ENCODE measurements at regions not wholly inside any gene's neighbourhood (a gene's known extent, or its start where the extent isn't known, plus 50 kb on each side); places are given as distances from the start of the nearest gene placed in this dataset.
A peak's percentile ranks its signal among the peaks of the same experiment; 100 is the strongest.

GRCh38 chr1:38559446-38560165 is 300.0 kb downstream of the RRAGC start:
- no peak for DNase-seq (ENCODE audit: low spot score)
- Histone ChIP-seq H3K27me3 (replicated peaks; ENCODE audit: insufficient read depth) (no peaks in the 10 kb centered on the region), H3K27ac (no peak overlapping the region), H3K4me3 (peak overlapping the region; percentile 67), H3K4me1 (ENCODE audit: control insufficient read depth in 1 of 2, low read depth in 2 of 2) (peaks cover 6 to 10% of the 10 kb centered on the region in 2 donors), H3K9me3 (no peaks in the 10 kb centered on the region), H3K36me3 (no peaks in the 10 kb centered on the region)
- no peak for TF ChIP-seq CTCF (IDR thresholded peaks at IDR 0.05)
- no peak for ATAC-seq (ENCODE audit: insufficient number of reproducible peaks, low FRiP score, low read depth)

DNA sequence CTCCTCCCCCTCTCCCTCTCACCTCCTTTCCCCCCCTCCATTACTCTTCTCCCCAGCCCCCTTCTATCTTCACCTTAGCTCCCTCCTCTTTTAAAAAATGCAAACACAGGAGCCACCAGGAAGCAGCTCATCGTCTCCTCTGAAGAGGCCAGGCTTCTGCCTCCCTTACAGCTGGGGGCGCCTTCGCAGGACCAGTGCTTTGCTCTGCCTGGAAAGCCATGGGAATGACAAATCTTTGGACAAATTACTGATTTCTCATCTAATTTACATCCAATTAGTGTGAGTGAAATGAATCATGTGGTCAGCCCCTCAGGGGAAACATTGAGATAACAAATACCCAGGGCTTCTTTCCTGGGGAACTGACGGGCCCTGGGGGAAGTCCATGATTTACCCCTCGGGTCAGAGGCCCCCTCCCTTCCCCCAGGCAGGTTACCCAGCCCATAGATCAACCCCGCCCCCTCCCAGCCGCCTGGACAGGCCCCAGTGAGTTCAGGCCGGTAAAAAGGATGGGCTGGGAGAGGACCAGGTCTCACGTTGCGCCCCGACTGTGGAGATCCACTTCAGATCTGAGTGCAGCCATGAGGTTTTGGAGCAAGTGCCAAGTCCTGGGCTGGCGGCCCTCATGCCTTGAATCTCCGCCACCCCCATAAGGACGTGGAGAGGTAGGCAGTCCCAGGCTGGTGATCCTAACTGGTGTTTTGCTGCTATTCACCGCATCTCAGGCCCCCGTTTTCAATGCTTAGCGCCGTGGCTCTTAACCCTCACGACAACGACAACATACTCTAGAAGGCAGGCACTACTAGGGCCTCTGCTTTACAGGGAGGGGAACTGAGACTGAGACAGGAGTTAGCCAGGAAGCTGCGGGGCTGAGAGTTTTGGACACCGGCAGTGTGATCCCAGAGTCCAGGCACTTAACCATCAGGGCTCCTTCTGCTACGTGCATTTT is 300.8 kb downstream of the RRAGC start:
- peaks cover 6 to 10% of the 10 kb centered on the region in 2 donors for H3K4me1 ChIP-seq (ENCODE audit: control insufficient read depth in 1 of 2, low read depth in 2 of 2)
- H3K36me3 ChIP-seq, result no peaks in the 10 kb centered on the region
- ATAC-seq (ENCODE audit: insufficient number of reproducible peaks, low FRiP score, low read depth), result no peak
- H3K9me3 ChIP-seq, result no peaks in the 10 kb centered on the region
- no peaks in the 10 kb centered on the region for H3K27me3 ChIP-seq (replicated peaks; ENCODE audit: insufficient read depth)
- H3K4me3 ChIP-seq, result peak overlapping the region; percentile 67
- no peak overlapping the region for H3K27ac ChIP-seq
- TF ChIP-seq CTCF (IDR thresholded peaks at IDR 0.05), result no peak
- DNase-seq (ENCODE audit: low spot score), result no peak

DNA sequence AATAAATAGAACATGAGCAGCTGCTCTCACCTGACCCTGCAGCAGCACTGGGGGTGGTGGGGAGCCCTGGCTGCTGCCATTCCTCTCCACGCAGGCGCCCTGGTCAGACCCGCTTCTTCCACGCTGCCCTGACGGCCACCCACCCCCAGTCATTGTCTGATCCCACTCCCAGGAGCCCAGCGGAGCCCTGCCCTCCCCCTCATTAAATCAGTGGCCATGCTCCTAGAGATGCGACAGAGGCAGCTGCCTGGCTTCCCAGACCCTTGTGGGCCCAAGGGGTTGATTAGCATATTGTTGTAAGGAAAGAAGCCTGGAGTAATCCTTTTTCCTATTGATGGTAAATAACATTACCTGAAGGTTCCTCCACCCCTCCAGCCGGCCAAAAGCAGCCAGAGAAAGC is 301.5 kb downstream of the RRAGC start:
- no peaks in the 10 kb centered on the region for H3K36me3 ChIP-seq
- no peak for ATAC-seq (ENCODE audit: insufficient number of reproducible peaks, low FRiP score, low read depth)

GRCh38 chr1:38555594-38555993 is 304.0 kb downstream of the RRAGC start:
- Histone ChIP-seq H3K27ac (no peak overlapping the region), H3K27me3 (replicated peaks; ENCODE audit: insufficient read depth) (no peaks in the 10 kb centered on the region), H3K36me3 (no peaks in the 10 kb centered on the region), H3K4me1 (ENCODE audit: control insufficient read depth in 1 of 2, low read depth in 2 of 2) (peaks cover 6 to 8% of the 10 kb centered on the region in 2 donors), H3K4me3 (no peak overlapping the region), H3K9me3 (no peaks in the 10 kb centered on the region)
- DNase-seq (ENCODE audit: low spot score), result no peak
- no peak for TF ChIP-seq CTCF (IDR thresholded peaks at IDR 0.05)
- no peak for ATAC-seq (ENCODE audit: insufficient number of reproducible peaks, low FRiP score, low read depth)

More for the DNA sequence above, 301.5 kb downstream of the RRAGC start:
- Histone ChIP-seq H3K4me1 (ENCODE audit: control insufficient read depth in 1 of 2, low read depth in 2 of 2) (peaks cover 6 to 10% of the 10 kb centered on the region in 2 donors), H3K4me3 (no peak overlapping the region), H3K27ac (no peak overlapping the region), H3K27me3 (replicated peaks; ENCODE audit: insufficient read depth) (no peaks in the 10 kb centered on the region), H3K9me3 (no peaks in the 10 kb centered on the region)
- DNase-seq (ENCODE audit: low spot score), result no peak
- no peak for TF ChIP-seq CTCF (IDR thresholded peaks at IDR 0.05)

DNA sequence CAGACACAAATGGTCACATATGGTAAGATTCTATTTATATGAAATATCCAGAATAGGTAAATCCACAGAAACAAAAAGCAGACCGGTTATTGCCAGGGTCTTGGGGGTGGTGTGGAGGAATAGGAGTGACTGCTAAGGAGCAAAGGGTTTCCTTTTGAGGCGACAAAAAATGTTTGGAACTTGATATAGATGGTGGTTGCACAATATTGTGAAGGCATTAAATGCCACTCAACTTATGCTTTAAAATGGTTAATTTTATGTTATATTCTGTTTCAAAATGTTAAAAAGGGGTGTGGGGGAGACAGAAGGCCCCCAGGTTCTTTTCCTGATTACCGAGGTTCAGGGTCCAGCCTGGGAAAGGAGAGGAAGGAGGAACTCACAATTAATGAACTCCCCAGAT is 304.4 kb downstream of the RRAGC start:
- Histone ChIP-seq H3K27ac (no peak overlapping the region), H3K27me3 (replicated peaks; ENCODE audit: insufficient read depth) (no peaks in the 10 kb centered on the region), H3K4me1 (ENCODE audit: control insufficient read depth in 1 of 2, low read depth in 2 of 2) (peaks cover 3 to 4% of the 10 kb centered on the region in 2 donors), H3K36me3 (no peaks in the 10 kb centered on the region), H3K9me3 (no peaks in the 10 kb centered on the region), H3K4me3 (no peak overlapping the region)
- ATAC-seq (ENCODE audit: insufficient number of reproducible peaks, low FRiP score, low read depth) (no peak), DNase-seq (ENCODE audit: low spot score) (no peak)
- no peak for TF ChIP-seq CTCF (IDR thresholded peaks at IDR 0.05)

Data from thoracic aorta (tissue), 2 donors.